Right renal cortex interstitium (tissue), 3 donors: ENCODE measurements at regions not wholly inside any gene's neighbourhood (a gene's known extent, or its start where the extent isn't known, plus 50 kb on each side); places are given as distances from the start of the nearest gene placed in this dataset.
"Not testable (repeated sequence)": the region's sequence is repeated elsewhere in the genome, so short reads cannot be mapped to it uniquely, and the experiment has no call there.

Source experiments
- DNase-seq, 3 donors: peaks; one replicate each; pipeline ENCODE4 v3.0.0-alpha.2; 2013; ENCODE audit warnings: low read depth in 3 of 3, low spot score in 2 of 3

DNA sequence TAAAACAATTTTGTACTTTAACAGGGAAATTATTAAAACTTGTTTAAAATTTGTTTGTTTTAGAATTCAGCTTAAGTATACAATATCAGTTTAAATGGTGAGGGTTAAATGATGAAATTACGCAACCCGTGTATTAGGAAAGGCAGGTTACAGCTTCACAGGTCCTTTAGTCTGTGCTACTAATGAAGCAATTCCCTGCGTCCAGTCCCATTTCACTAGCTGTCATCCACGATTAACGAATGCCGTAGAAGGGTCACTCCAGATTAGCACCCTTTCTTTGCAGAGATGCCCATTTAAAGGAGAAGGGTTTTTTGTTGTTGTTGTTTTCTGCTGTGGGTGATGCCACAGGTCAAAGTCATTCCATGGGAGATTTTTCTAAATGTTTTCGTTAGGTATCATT lies 457.6 kb upstream of the SLC10A2 start:
- no peak for DNase-seq

DNA sequence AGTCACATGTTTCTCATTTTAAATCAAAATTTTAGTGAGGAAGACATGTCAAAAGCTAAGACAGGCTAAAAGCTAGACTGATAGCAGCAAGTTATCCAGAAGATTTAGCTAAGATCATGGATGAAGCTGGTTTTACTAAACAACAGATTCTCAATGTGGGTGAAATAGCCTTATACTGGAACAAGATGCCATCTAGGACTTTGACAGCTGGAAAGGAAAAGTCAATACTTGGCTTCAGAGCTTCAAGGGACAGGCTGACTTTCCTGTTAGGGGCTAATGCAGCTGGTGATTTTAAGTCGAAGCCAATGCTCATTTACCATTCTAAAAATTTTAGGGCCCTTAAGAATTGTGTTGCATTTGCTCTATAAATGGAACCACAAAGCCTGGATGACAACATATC lies 455.3 kb upstream of the SLC10A2 start:
- DNase-seq, result no peak

DNA sequence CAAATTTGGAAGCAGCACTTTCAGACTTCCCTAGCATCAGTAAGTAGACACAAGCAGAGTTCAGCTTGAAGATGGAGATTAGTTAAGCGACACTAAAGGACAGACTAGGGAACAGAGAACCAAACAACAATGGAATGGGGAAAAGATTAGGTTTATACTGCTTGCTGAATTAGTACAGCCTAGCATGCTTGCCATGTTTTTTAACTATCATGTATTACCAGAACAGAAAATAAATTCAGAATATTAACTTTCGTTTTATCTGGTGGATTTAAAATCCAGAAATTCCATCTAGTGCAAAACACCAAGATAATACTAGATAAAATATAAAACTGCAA lies 451.5 kb upstream of the SLC10A2 start:
- DNase-seq, result no peak

DNA sequence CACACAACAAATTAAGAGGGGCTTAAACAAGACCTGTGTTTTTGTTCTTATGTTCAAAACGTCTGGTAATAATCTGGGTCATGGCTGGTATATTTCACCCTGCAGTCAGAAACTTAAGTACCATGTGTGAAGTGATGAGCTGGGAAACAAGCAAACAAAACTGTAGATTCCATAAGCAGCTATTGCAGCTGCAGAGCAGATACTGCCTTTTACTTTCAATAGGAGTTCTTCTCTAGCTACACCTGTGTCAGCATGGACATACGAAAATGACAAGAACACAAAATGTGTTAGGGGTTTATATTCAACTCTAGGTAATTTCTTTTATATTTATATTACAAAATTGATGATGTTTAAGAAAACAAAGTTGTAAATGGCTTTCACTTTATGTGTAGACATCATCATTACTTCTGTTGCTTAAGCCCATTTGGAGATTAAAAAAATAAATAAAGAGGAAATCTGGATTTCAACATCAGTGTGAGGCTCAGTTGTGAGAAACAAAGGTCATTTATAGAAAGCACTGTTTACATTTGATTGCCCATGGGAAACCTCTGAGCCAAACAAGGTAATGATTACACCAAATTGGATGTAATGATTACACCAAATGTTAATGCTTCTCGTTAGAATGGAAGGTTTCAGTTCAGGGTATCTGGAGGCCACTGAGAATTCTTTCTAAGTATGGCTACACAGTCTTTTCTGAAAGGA lies 451.0 kb upstream of the SLC10A2 start:
- peak in 1 of 3 donors; percentile 68 for DNase-seq

DNA sequence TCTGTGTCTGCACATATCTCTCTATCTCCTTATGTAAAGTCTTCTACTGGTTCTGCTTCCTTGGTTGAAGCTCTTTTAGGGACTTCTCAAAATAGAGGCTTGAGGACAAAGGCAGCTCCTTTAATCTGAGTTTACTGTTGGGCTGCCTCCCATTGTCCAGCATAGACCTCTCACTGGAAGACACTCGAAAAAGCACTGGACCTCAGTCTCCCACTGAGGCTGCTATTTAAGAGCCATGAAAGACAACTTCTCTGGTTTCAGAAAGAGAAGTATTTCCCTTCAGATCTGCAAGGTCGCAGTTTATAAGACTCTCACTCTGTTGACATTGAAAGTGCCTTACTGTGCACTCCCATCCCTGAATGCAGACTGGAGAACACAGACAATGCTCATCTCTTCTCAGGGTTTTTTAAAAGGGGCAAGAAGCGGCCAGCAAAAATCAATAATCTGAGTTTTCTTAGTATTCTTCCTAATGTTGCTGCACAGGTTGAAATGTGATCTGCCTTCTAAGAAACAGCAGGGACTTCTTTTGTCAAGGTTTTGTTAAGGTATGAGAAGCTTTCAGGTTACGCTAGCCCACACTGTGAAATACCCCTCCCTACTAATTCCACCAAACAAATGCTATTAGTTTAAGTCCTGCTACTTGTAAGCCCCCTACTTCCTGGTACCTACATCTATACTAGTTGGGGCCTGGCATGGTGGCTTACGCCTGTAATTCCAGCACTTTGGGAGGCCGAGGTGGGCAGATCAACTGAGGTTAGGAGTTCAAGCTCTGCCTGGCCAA lies 450.0 kb upstream of the SLC10A2 start:
- no peak for DNase-seq

DNA sequence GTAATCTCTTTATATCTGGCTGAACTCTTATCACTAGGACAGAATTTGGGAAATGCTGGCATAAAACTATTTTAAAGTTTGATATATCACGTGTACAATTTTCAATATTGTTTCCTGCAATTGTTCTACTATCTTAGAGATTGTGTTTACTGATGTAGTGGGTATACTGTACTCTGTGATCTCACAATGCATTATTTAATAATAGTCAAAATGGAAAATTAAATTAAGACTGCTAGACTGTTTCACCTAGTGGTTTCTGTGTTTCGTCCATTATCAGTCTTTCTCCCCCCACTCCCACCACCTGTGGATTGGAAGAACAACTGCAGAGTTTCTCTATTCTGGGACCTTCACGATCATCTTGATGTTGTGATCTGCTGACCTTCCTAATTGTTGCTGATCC lies 449.2 kb upstream of the SLC10A2 start:
- DNase-seq, result no peak

DNA sequence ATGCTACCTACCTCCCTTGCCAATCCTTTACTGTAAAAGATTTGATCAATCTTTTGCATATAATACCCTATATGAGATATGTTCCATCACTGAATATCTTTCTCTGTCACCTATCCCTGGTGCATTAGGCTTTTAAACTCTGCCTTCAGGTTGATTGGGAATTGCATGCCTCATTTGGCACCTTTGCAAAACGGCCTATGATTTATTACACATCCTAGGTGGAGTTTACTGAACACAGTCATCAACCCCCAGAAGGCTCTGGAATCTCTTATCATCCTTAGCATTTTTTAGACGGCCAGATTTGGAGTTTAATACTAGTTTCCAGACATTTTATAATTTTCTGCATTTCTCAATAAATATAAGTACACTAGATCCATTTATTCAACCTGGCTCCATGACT lies 448.4 kb upstream of the SLC10A2 start:
- no peak for DNase-seq

DNA sequence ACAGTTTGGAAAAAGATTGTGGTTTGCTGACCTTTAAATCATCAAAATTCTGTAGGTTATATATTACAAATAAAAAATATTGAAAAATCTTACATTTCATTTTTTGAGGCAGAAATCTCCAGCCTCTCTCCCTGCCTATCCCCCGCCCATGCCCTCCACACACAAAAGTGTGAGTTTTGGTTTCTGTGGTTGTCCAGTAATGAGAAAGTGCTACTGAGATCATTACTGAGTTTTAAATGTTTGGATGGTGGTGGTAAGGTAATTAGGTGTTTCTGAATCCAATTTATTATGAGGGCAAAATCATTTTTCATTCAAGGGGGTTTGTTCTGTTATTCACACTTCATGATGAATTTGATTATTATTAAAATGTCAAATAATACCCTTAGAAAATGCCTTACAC lies 448.0 kb upstream of the SLC10A2 start:
- DNase-seq, result no peak

DNA sequence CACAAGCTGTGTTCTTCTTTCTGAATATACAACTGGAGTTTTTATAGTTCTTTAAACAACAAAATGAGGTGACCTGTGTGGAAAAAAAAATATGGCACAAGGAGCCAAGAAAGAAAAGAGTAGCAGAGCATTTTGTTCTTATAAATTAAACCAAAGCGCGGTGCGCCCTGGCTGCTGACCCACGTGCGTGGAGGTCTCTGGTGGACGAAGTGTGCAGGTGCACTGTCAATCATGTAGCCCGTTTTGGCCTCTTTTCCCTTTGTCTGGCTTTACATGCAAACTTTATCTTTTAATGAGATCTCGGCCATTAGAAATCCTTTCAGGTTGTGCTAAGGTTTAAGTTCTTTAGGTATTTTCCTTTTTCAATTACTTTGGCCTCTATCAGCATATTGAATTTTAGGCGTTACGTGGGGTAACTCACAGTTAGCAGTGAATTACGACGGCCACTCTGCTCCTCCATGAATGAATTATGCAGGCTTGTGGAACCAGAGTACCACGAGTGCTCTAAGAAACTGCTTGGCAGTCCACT lies 443.9 kb upstream of the SLC10A2 start:
- peak in 1 of 3 donors; percentile 15 for DNase-seq

DNA sequence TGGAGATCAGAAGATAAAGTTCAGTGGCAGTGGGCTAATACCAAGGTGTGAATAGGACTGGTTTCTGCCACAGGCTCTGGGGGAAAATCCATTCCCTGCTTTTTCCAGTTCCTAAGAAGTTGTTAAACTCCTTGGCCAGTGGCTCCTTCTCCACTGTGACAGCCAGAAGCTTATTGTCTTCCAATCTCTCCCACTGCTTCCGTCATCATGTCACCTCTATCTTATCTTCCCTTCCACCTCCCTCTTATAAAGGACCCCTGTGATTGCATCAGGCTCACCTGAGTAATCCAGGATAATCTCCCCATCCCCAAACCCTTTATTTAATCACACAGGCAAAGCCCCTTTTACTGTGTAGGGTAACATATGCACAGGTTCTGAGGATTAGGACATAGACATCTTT lies 431.2 kb upstream of the SLC10A2 start:
- DNase-seq, result no peak

DNA sequence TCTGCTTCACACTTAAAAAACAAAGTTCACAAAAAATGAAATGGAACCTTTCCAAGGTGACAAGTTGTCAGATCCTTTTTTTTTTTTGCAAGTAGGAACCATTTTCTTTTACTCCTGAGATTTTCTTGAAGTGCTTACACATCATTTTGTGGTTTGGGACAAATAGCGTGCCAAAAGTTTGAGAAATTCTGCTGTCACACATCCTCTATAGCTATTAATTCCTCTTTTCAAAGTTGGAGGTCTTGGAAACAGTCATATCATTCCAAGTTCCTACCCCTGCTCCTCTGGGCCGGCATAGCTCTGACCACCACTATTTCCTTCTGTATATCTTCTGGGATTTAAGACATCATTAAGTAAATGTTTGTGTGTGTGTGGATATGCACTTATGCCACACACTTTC lies 421.6 kb upstream of the SLC10A2 start:
- no peak for DNase-seq

DNA sequence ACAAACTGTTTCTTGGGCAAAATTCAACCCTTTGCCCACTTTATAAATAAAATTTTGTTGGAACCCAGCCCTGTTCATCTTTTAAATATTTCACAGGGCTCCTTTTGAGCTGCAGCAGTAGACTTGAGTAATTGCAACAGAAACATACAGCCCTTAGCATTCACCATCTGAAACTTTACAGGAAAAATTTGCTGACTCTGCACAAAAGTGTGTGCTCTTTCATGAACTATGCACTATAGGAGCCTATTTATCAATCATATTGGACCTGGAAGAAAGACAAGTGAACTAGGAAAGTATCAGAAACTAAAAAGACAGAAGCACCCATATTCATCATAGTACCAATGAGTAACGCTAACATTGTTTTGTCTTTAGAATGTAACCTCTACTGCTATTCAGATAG lies 406.9 kb upstream of the SLC10A2 start:
- no peak for DNase-seq

DNA sequence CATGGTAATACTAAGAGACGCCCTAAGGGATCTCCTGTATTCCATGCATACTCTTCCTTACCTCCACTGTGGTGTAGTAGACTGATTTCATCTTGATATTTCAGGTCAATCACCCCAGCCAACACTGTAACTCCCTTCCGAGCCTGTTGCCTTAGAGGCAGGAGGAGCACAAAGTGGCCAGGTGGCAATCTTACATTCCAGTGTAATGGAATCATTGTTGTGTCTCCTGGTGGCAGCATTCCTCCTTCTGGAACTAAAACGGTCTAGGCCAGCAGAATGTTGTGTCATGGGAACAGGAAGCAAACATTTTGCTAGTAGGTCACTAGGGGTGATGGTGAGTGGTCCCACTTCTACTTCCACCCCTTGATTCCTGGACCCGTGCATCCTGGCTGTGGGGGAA lies 405.7 kb upstream of the SLC10A2 start:
- DNase-seq, result no peak

DNA sequence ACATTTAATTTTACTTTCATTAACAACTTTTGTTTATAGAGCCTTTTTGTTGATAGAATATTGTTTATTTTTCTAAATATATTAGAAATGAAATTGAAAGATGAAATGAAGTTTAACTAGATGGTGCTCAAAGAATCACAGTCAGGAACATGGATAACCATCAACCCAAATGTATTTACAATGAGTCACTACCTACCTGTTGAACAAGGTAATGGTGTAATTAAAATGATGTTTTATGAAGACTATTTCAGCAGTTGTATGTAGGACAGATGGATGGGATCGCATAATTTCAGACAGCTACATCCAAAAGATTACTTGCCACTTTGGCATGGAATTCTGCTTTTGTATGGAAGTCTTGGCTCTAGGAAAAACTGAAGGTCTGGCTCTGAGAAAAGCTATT lies 403.6 kb upstream of the SLC10A2 start:
- no peak for DNase-seq

DNA sequence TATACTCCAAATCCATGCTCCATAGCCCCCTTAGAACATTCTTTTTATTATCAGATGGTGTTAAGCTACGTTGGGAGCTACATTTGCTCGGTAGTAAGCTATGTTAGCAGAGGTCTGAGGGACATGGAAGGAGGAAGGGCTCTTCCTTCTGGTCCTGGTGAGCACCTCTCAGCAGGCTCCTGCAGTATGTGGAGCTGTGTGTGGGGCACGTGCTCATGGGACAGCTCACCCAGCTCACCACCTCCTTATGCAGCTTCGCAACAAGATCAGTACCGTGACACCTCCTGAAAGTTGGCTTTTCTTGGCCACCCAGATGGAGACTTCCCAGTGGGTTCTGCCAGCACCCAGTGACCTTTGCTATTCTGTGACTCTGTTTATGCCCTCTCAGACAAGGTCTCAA lies 400.5 kb upstream of the SLC10A2 start:
- DNase-seq, result no peak

DNA sequence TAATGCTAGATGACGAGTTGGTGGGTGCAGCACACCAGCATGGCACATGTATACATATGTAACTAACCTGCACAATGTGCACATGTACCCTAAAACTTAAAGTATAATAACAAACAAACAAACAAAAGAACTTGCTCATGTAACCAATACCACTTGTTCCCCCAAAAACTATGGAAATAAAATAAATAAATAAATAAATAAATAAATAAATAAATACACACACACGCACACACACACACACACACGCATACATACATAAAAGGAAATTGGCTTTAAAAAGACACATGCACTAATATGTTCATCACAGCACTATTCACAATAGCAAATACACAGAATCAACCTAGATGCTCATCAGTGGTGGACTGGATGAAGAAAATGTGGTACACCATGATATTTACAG lies 394.0 kb upstream of the SLC10A2 start:
- DNase-seq, result not testable (repeated sequence)

DNA sequence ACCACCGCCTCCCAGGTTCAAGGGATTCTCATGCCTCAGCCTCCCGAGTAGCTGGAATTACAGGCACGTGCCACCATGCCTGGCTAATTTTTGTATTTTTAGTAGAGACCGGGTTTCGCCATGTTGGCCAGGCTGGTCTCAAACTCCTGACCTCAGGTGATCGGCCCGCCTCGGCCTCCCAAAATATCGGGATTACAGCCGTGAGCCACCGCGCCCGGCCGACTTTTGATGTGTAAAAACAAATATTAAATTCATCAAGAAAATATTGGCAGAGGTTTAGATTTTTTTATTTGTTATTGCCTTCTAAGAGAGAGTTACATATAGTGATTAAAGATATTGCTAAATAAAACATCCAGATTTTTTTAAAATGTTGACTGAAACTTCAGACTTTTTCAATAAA lies 390.8 kb upstream of the SLC10A2 start:
- DNase-seq, result not testable (repeated sequence)

DNA sequence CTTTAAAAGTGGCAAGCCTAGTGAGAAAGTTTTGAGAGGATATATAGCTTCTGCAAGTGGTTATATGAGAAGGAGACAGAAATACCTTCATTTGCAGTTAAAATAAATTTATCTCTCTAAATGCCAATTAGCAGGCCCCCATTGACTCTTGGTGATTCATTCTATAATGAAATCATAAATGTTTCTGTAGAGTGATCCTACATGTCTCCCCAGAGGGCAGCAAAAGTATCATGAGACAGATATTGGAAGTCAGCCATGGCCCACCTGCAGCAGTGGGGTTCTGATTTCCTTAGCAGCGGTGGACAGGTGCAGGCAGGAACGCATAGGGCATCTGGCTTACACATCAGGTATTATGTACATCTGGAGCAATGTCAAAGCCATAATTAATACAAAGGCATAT lies 385.4 kb upstream of the SLC10A2 start:
- DNase-seq, result no peak

DNA sequence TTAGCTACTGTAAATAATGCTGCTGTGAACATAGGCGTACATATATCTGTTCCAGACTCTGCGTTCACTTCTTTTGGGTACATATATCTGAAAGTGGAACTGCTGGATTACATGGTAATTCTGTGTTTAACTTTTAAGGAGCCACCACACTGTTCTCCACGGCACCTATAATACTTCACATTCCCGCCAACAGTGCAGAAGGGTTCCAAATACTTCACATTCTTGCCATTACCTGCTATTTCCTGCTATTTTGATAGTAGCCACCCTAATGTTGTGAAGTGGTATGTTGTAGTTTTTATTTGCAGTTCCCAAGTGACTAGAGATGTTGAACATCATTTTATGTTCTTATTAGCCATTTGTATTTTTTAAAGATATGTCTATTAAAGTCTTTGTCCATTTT lies 377.4 kb upstream of the SLC10A2 start:
- DNase-seq, result no peak

DNA sequence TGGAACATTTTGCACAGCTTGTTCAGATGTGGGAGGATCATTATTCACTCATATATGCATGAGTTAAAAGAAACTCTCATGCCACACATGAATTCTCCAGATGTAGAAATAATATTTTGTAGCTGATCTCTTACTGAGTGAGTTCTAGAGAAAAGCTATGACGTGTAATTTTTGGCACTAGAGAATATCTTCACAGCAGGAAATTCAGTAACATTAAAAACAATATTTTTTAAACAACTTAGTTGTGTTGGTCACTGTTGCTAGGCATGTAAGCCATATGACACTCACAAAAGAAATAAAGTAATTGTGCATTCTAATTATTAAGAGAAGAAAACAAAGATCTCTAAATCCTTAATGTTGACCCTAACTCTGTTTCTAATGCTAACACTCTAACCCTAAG lies 371.4 kb upstream of the SLC10A2 start:
- no peak for DNase-seq

DNA sequence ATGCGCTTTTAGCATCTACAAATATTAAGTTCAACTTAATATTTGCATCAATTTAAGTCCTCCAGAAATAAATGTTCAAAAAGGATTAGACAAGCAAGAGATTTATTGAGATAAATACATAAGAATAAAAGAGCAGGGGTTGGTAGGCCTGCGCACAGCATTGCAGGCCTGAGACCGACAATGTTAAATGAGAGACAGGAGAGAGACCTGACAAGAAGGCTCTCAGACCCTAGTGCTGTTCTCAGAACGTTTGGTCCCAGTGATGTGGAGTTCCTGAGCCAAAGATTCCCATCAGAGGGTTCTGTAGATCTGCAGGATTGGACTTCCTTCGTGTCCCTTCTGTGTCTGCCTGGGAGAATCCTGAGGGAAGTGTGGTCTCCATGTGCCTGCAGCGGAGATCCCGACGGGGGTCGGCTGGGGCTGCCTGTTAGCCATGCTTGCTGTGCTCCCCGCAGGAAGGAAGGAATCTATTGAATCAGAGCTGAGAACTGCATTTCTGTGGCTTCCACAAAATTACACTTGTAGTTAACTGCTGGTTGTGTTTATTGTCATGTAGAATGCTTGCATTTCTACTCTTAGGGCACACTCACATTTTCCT lies 369.9 kb upstream of the SLC10A2 start:
- DNase-seq, result no peak

DNA sequence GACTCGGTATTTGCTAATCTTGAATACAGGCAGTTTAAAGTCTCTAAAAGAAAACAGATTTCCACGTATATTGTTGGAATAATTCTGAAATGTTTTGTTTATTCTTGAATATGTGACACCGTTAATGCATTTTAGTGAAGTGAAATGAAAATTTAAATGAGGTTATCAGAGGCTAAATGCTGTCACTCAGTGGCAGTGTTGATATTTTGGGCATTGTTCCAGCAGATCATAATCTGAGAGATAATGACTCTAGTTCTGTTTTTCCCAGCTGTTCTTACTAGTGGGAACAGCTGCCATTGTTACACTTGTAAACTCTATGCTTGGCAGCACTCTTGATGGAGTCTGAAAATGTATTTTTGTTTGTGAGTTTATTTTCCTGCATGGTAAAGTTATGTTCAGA lies 365.6 kb upstream of the SLC10A2 start:
- DNase-seq, result no peak
